ENCODE measurements at regions not wholly inside any gene's neighbourhood (a gene's known extent, or its start where the extent isn't known, plus 50 kb on each side); places are given as distances from the start of the nearest gene placed in this dataset.
A peak's percentile ranks its signal among the peaks of the same experiment; 100 is the strongest.
"Not testable (repeated sequence)": the region's sequence is repeated elsewhere in the genome, so short reads cannot be mapped to it uniquely, and the experiment has no call there.

DNA sequence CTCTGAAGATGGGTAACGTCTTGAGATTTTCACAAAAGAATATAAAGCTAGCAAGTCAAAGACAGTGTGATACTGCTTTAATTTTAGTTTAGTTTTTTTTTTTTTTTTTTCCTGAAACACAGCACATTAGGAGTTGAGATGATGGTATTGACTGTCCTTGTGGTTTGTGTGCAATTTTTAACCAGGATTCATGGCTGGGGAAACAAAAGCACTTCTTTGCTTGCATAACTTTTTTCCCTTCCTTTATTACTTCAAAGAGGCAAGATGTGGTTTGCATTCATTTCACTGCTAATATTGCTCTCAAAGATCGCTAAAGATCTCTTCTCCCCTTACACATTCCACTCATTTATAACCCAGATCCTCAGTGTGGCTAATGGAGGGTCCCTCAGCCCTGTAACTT, 157.1 kb upstream of the PZP start:
- DNase-seq = no peak

DNA sequence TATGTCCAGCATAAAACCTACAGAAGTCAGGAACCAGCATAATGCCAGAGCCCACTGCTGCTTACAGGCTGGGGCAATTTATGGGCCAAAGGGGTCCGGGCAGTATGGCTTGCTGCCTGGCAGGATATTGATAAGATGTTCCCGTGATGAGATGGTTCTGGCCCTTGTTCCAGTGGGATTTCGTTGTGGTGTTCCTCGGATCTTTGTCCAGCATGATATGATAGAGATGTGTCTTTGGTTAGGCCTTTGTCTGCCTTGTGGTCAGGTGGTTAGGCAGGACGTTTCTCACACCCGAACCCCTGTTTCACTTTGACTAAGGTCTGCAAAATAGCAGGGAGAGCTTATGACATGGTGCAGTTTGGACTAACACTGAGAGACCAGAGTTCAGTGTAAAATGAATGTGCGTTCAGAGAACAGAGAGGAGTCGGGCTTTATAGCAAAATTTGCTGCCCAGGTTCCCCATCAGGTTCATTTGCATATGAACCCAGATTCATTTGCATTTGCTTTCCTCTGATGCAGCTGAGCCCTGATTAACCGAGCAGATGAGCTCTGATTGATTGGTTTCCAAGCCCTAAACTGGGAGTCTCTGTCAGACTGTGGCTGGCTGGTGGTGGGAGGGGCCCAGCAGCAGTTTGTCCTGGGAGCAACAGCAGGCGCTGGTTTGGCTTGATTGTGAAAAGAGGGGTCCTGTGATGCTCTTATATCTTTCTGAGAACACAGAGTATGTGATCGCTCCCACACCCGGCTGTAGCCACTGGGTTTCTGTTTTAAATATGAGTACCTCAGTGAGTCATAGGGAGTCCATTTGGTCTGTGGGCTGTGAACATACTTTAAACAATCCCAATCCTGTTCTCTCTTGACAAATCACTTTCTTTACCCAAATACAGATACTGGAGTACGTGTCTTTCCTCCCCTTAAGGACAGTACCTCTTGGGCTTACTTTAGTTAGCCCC, 156.3 kb upstream of the PZP start:
- DNase-seq = peak; percentile 10

DNA sequence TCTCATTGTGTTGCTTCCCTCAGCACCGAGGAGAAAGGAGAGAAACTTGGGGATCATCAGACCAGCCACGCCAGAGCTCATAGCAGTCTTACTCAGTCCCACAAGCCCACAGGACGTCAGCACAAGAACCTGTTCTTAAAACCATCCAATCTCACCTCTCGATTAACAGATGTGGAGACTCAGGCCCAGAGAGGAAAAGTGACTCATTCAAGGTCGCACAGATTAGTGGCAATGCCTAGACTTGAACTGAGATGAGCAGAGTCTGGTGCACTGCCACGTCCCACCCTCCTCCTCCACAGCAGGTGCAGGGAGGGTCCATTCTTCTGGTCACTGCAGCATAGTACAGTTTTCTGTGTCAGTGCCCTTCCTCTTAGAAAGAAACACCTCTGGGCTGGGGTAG, 154.9 kb upstream of the PZP start:
- no peak for DNase-seq

DNA sequence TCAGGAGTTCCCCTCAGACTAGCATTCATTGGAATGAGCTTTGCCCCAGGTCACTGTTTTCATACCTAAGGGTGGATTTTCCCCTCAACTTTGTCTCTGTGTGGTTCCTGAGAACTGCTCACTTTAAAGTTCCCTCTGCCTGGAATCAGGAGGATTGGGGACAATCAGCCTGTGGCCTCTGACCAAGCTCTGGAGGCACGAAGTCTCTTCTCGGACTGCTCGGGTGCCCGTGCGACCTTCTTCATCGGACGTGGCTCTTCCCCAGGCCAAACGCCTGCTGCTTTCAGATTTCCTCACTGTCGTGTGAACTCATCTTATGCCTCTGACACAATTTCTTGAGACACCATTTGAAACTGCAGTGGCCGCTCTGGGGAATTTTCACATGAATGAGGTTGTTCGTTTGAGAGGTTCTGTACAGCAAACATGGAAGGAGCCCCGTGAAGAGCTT, 153.7 kb upstream of the PZP start:
- DNase-seq = no peak

DNA sequence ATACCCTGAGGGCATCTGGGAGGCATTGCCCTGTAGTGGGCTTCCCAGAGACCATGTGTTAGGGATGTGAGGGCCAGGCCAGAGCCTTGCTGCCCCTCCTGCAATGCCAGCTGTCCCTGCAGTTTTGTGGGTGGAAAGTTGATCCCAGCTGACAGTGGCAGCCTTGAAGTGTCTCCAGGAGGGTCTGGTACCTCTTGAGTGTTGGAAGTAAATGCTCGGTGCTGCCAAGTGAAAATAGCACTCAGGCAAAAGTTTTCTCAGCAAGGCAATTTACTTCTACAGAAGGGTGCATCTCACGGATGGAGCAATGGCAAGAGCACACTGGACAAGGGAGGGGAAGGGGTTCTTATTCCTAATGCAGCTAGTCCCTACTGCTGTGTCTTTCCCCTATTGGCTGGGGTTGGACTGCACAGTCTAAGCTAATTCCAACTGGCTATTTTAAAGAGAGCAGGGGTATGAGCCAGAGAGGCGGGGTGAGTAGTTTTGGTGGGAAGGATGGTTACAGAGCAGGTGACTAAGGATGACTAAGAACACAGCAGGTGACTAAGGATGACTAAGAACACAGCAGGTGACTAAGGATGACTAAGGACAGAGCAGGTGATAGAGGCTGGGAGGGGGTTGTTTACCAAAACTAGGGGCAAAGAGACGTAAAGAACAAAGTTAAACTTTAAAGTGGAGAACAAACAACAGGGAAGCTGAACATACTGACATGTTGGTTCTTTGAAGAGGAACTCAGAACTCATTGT, 146.0 kb upstream of the PZP start:
- not testable (repeated sequence) for DNase-seq

DNA sequence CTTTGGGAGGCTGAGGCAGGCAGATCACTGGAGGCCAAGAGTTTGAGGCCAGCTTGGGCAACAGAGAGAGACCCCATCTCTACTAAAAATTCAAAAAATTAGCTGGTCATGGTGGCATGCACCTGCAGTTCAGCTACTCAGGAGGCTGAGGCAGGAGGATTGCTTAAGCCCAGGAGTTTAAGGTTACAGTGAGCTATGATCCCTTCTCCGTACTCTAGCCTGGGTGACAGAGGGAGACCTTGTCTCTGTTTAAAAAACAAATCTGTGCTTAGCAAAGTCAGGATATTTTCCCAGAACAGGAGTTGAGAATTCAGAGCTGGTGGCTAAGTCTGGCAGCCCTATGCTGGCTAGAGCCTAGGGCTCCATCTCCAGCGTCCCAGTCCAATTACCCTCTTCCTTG, 142.9 kb upstream of the PZP start:
- DNase-seq = no peak

DNA sequence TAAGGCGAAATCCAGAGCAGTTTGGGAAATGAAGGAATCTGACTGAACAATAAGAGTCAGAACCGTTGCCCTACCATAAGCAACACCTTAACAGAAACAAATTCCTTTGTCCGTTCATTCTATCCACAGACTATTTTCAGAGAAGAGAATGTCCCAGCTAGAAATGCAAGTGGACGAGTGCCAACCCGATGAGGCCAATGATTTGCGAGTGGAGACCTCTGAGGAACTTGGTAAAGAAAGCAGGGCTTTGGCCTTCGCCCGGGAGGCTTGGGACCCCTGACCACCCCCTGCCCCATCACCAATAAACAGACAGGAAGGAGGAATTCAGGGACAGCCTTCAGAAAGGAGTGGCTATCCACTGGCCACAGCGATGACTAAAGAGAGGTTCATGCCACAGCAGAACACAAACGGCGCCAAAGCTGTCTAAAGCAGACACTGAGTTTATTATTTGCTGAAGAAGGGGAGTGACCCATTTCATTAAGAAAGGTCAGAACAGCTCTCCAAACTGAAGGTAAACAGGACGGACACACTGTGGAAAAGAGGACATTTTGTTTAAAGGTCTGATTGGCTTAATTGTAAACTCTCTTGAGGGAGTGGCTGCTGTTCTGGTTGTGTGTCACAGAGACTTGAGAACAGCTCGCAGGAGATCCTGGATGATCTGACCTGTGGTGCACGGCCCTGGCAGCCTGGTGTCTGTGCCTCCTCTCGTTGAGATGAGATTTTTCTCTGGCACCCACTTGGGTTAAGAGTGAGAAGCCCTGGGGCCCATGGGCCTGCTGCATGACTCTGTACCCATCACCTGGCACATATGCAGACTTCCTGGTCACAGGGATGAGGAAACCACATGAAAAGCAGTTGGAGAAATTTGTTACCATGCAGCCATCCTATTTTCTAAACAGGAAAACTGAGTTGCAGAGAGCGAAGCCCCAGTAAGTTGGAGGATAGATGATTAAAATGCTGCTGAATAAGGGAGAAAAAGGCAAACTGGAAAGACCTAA, 142.0 kb upstream of the PZP start:
- no peak for DNase-seq

DNA sequence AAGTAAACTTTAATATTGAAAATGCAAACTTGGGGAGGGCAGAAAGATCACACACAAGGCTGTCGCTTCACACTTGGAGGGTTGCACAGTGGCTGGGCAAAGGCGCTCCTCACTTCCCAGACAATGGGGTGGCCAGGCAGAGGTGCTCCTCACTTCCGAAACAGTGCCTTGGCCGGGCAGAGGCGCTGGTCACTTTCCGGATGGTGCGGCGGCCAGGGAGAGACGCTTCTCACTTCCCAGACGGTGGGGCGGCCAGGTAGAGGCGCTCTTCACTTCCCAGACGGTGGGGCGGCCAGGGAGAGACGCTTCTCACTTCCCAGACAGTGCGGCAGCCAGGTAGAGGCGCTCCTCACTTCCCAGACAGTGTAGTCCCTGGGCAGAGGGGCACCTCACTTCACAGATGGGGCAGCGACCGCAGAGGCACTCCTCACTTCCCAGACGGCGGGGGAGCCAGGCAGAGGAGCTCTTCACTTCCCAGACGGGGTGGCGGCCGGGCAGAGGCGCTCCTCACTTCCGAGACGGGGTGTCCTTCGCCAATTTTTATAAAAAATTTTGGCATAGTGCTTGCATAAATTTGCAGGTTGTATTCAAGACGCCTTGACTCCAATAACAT, 140.8 kb upstream of the PZP start:
- no peak for DNase-seq

DNA sequence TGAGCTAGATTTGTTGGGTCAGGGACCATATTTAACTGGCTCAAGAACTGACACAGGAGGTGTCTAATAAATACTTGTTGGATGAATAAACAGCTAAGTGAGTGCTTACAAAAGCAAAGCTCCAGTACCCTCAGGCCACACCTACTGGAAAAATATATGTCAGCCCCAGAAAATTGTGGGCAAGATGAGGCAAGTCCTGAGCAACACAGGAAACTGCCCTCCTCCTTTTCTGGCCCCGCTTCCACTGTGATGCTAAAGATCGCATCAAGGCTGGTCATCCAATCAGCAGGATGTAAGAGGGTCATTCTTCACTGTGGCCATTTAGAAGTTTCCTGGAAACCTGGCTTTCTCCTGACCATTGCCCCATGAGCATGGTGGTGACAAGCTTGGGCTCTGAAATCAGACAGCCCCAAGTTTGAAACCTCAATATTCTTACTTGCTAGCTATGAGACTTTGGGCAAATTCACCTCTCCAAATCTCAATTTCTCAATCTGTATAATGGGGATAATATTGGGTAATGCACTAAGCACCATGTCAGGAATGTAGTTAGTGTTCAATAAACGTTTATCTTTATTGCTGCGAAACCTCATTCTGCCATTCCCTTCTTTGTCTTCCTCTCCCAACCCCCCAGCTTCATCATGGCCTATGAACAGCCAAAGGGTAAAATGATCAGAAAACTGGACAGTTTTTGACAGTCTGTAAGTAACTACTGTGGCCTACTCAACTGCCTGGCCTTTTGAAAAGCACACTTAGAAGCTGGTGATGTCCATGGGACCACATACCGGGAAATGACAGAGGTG, 139.3 kb upstream of the PZP start:
- DNase-seq = no peak

DNA sequence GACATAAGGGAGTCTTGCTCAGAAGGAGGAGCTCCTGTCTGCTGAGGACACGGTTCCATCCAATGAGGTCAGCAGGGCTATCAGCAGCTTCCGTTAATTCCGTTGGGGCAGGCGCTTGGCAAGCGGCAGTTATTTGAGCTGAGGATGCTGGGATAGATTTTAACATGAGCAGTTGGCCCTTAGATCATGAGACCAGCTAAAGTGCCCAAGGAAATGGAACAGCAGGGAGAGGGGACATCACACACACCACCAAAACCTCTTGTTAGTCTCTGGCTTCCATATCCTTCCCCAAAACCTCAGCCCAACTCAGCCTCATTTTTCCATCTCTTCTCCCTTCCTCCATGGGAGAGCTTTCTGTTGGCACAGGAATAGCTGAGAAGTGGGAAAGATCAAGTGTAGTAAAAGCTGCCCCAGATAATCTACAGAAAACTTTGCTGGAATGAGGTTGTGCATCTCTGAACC, 138.7 kb upstream of the PZP start:
- no peak for DNase-seq

DNA sequence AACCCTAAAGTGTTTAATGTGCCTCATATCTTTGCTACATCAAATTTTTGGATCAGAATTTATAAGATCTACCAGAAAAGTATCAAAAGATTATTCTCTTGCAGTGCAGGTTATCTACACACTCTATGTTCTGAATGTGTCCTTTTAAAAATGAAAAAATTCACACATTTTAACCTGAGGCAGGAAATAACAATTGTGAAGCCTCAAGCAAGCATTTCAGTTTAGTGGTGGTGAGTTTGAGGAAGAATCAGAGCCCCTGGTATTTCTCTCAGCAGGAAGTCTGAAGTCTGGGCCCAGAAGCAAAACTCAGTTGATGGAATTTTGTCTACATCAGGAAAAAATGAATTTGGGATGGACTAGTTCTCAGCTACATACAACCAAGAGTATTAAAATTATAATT, 137.0 kb upstream of the PZP start:
- DNase-seq = no peak

DNA sequence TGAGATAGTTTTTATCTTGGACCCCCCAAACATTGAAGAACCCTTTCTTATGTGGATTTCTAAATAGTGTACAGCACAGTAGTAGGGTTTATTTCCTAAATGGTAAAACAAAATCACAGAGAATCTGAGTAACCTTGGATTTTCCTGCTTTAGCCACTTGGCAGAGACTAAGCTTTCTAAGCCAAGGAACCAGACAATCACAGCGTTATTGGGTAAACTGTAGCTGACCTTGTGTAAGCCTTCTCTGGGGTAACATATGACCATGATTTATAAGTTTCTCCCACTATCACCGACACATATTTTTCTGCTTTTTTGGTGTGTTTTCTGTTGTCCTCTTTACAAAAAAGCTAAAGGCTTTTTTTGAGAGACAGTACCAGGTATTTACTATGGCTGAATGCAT, 136.3 kb upstream of the PZP start:
- no peak for DNase-seq

DNA sequence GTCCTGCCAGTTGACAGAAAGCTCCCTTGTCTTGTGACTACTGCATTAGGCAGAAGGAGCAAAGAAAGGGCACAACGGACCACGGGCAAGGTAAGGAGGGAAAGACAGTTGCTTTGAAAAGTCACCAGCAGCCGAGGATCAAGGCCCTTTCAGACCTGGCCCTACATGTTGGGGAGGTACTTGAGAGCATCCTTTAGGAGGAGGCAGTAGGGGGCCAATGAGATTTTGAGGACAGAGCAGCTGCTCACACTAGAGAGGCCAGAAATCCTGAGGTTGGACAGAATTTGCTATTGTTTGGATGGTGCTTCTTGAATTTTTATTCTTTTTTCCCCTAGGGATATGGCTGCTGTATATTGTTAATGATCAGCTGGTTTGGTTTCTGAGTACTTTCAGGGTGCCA, 135.5 kb upstream of the PZP start:
- no peak for DNase-seq

DNA sequence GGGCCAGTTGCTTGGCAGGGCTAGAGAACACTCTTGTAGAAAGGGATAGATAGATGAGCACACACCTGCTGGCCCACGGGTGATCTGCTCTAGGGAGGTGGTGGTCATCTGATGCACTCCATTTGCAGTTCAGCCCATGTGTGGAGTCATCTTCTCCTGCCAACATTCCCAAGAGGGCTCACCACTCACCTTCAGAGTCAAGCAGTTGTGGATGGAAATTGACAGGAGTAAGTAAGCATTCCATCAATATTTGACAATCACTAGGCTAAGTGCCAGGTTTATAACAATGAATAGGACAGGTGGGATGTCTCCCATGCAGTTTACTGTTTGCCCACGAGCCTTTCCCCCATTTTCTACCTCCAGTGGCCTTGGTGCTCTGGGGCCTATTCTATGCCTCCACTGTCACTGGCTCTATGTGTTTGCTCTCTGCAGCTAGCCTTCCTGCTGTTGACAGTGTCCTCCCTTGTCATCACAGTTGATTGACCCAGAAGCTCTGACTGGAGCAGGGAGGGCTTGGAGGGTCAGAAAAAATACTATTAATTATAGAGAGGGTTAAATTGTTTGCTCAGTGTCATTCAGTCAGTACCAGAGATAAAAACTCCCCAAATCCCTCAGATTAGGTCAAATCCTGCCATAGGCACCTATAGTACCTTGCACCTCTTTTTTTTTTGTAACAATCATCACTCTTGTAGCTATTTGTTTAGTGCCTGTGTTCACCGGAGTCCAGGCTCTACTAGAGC, 134.6 kb upstream of the PZP start:
- no peak for DNase-seq

DNA sequence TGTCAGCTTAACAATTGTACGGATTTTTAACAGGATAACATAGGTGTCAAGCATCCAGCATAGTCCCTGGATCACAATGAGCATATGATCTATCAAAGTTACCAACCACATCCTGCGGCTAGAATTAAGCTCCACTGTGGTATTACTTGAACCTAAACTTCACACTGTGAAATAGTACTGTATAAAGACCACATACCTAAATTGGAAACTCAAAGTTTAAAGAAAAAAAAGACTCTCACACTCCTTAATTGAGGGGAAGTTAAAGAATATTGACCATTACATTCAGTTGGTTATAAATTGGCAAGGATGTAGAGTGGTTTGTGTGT, 133.0 kb upstream of the PZP start:
- no peak for DNase-seq

DNA sequence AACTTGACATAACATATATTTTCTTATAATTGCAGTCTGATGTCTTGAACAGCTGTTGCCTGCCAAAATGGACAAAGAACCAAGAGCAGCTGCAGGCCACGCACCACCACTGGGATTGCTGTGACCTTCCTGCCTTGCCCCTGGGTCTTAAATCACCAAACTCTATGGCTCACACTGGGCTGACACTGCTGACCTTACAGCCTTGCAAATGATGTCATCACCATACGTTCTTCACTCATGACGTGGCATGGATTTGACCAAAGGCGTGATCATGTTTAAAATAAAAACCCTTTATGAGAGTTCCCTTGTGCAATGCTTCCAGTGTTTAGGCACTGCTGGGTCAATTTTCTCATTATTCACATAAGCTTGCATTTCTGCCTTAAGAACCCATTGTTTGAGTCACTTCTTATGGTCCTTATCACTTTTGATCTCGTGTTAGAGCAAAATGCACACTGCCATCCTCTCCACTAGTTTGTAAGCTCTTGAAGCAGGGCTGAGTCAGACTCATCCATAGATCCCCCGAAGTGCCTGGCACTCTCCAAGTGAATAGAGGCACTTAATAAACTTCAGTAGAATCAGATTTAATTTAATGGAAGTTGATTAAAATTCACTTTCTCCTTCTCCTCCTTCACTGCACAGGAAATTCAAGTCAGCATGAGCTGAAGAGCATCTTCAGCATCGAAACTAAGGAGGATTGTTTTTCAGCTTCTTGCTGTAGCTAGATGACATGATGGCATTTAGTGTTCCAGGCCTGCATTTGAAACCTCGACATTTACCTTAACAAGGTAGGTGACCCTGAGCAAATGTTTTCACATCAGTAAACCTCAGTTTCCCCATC, 132.4 kb upstream of the PZP start:
- DNase-seq = no peak

DNA sequence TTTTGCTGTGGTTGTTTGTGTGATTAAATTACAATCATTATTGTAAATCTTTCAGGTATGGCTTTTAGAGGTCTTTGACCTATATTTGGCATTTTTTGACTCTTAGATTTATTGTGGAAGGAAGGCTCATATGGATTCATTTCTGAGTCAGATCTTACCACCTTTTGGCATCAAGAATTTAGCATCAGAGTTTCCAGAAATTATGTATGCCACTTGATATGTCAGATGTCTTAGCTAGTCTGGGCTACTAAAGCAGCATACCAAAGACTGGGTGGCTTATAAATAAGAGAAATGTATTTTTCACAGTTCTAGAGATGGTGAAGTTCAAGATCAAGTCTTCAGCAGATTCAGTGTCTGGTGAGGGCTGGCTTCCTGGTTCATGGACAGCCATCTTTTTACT, 129.5 kb upstream of the PZP start:
- DNase-seq = no peak

DNA sequence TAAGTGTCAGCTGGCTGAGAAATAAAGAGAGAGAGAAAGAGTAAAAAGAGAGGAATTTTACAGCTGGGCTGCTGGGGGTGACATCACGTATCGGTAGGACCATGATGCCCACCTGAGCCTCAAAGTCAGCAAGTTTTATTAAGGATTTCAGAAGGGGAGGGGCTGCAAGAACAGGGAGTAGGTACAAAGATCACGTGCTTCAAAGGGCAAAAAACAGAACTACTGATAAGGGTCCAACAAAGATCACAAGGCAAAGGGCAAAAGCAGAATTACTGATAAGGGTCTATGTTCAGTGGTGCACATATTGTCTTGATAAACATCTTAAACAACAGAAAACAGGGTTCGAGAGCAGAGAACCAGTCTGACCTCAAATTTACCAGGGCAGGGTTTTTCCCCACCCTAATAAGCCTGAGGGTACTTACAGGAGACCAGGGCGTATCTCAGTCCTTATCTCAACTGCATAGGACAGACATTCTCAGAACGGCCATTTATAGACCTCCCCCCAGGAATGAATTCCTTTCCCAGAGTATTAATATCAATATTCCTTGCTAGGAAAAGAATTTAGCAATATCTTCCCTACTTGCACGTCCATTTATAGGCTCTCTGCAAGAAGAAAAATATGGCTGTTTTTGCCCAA, 128.3 kb upstream of the PZP start:
- DNase-seq = not testable (repeated sequence)

DNA sequence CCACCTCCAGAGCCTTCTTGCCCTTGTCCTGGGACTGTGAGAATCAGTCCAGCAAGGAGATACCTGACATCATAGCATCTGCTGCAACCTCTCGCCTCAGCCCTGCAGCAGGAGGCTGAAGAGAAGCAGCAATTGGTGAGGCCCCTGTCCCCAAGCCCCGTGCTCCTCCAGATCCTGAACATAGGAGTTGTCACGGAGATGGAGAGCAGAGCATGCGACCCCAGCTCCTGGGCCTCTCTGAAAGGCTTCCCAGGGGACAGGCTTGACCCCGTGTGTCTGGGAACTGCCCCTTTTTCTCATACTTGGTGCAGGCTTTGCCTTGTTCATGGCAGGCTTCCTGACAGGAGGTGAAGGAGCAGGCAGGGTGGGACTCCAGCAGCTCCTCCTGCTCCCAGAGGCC, 127.7 kb upstream of the PZP start:
- DNase-seq = no peak

Measured in central memory CD4-positive, alpha-beta T cell (primary cell).